ENCODE measurements at regions not wholly inside any gene's neighbourhood (a gene's known extent, or its start where the extent isn't known, plus 50 kb on each side); places are given as distances from the start of the nearest gene placed in this dataset.
"Not testable (repeated sequence)": the region's sequence is repeated elsewhere in the genome, so short reads cannot be mapped to it uniquely, and the experiment has no call there.

DNA sequence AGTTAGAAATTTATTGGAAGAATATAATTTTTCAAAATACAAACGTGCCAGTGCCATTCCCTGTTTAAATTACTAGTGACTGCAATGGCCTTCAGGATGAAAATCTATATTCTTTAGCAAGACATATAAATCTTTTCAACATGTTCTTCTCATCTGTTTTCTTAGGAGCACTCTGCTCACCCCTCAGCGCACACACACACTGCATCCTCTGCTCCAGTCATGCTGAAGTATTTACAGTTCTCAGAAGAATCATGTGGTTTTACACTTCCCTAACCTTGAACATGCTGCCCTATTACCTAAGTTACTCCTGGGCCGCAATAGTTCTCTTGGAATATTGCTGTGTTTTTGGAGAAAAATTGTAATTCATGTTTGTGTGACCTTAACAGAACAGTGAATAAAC, 820.6 kb downstream of the CDH8 start:
- DNase-seq (ENCODE audit: insufficient read length, low spot score), result no peak
- no peak for FAIRE-seq

DNA sequence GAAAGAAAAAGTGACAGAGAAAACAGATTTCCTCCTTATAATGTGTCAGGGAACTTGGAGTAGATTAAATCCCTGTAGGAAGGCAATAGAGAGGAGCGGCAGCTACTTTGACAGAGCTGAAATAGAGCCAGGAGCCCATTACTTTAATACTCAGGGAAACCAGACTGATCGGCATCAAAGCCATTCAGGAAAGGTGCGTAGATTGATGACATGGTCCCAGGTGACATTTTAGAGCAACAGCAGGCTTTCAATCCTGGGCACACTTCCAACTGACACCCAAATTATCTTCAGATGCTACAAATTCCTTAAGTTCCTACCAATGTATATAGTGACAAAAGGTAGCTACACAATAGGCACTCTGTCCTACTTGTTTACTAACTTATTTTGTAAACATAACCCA, 821.5 kb downstream of the CDH8 start:
- DNase-seq (ENCODE audit: insufficient read length, low spot score) (no peak), FAIRE-seq (no peak)

DNA sequence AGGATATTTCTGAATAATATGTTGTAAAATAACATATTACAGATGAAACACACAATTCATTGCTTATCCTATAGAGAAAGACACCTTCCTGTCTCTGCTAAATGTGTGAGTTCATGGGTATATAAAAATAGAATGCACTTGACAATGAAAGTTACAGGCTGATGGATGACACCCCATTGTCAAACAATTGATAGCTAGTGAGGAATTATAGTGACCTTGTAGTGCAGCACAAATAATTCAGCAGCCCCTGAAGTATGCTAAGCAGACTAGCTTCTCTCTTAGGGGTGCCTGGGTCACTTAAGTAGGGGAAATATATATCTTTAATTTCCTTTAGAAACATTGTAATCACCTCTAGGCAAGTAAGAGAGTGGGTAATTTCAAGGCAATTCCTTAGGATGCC, 826.2 kb downstream of the CDH8 start:
- FAIRE-seq, result no peak
- no peak for DNase-seq (ENCODE audit: insufficient read length, low spot score)

DNA sequence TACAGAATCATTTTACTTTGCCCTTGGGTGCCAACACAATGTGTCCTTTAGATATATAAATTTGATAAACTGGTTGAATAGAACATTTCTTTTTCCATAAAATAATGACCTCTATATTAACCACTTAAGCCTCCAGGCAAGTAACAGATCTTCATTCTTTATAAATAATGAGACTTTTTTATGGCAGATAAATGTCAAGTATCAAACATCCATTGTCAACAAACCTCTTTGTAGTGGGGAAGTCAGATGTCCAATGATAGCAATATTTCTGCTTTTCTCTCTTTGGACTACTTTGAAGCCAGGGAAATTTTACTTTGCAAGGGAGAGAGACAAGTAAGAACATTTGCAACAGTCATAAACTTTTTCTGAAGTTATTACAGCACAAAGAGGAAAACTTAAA, 841.2 kb downstream of the CDH8 start:
- DNase-seq (ENCODE audit: insufficient read length, low spot score) (no peak), FAIRE-seq (no peak)

DNA sequence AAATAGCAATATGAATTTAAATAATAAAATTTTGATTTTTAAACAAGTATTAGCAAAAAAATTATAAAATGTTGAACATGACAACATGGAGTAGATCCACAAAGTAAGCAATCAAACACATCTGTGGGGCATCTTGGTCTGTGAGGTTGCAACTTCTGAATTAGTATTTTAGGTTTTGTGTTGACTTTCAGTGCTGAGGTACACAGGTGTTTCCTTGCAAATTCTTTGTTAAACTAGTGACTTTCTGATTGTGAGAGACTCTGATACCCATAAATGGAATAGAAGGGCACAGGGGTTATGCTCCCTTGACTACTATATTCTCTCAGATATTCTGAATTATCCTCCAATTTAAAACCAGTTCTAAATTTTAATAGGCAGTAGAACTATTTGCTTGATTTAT, 841.7 kb downstream of the CDH8 start:
- FAIRE-seq, result no peak
- DNase-seq (ENCODE audit: insufficient read length, low spot score), result no peak

DNA sequence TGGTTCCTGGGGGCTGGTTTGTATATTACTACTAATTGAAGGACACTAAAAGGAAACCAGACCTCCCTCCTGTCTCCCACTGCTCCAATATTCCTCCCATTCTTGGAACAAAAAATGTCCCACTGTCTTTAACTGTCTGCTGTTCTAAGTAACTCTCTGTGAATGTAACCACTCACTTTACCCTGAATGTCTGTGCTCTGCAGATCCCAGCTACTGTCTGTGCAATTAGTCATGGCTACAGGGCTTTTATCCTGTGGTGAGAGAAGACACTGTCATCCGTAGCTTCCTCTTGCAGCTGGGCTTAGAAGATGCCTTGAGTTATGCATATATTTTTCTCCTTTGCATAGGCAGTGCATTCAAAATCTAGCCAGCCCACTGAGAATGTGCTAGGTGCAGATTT, 853.8 kb downstream of the CDH8 start:
- DNase-seq (ENCODE audit: insufficient read length, low spot score), result no peak
- FAIRE-seq, result no peak

DNA sequence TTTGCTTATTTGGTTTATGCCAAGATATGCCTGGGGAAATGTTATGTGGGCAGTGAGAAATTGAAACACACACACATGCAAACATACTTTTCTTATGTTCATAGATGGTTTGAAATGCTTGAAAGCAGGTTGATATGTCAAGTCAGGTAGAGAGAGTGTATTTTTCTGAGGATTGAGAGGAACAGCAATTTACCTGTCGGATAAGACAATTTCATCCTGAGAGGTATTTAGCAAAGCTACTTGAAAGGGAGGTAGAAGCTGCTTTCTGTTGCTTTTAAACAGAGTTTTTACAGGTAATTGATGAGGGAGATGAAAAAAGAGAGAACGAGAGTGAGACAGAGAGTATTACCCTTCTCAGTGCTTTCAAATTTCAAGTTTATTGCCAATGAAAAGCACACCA, 854.3 kb downstream of the CDH8 start:
- DNase-seq (ENCODE audit: insufficient read length, low spot score) (no peak), FAIRE-seq (no peak)

DNA sequence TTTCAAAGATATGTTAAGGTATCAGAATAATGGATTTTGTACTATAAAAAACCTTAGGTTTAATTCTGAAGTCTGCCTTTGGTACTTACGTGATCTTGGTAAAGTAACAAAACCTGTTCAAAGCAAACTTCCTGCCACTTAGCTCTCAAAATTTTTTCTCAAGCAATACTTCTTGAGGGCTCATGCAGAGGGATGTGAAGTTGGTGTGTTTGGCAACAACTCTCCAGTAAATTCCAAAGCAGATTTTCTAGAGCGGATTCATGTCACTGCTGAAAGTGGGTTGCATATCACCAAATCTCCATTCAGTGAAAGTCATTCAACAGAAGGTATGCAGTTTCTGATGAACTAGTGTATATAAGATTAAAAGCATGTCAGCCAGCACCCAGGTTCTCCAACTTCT, 856.7 kb downstream of the CDH8 start:
- no peak for DNase-seq (ENCODE audit: insufficient read length, low spot score)
- FAIRE-seq, result no peak

DNA sequence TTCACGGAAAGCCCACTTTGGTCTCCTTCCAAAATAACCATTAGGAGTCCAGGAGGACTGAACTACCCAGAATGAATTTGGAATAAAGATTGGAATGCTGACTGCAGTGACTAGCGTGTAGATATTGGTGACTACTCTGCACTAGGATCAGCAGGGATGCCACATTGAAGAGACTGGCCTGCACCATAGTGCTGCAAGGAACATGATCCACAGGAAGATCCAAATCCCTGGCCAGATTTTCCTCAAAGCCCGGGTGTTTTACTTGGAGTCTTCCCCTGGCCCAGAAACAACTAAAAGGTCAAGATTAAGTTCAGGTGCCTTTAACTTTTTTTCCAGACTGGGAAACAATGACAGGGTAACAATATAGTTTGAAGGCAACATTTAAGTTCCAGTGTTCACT, 870.4 kb downstream of the CDH8 start:
- FAIRE-seq (no peak), DNase-seq (ENCODE audit: insufficient read length, low spot score) (no peak)

DNA sequence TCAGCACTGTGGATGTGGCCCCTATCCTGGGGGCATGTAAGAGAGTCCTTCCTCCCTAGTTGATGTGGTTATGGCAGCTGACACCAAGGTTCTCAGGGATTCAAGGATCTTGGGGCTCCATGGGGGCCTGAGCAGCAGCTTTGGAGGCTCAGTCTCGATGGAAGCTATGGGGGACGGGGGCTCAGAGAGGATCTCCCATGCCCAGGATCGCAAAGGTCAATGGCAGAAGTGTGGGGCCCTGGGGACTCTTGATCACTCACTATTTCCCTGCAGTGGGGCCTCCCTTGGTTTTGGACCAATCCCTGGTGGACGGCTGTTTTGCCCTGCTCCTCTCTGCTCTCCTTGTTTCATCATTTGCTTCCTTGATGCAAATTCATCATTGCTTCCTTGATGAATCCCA, 885.9 kb downstream of the CDH8 start:
- FAIRE-seq (no peak), DNase-seq (ENCODE audit: insufficient read length, low spot score) (no peak)

DNA sequence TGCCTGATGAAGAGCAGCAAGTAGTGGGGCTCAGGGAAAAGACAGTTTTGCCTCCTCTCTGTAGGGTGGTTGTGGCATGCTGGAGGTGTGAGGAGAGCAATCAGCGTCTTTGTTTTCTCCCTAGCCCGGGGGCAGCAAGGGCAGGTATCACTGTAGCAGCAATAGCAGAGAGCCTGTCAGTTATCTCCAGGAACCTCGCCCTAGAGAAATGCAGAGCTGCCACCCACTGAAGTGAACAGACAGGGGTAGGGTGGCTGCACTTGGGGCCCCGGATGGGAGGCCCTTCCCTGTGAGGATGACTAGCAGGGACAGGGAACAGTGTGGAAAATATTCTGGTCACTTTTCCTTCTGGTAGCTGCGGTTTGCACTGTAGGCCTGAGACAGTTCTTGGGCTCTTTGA, 886.5 kb downstream of the CDH8 start:
- FAIRE-seq (no peak), DNase-seq (ENCODE audit: insufficient read length, low spot score) (no peak)

DNA sequence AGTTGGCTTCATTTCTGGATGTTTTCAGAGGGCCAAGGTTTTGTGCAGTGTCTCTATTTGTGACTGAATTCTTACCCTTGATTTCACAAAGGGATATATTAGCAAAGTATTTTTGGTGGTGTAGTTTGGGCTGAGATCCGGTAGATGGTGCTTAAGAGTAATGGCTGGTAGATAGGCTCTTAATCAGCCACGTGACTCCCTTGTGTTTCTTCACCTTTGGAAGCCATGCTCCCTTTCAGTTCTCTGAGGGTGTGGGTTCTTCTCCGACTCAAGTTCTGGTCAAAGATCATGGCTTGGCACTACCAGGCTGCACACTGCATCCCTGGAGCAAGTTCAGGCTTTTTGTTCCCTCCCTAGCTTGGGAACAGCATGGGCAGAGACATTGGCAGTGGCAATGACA, 887.3 kb downstream of the CDH8 start:
- DNase-seq (ENCODE audit: insufficient read length, low spot score) (no peak), FAIRE-seq (no peak)

DNA sequence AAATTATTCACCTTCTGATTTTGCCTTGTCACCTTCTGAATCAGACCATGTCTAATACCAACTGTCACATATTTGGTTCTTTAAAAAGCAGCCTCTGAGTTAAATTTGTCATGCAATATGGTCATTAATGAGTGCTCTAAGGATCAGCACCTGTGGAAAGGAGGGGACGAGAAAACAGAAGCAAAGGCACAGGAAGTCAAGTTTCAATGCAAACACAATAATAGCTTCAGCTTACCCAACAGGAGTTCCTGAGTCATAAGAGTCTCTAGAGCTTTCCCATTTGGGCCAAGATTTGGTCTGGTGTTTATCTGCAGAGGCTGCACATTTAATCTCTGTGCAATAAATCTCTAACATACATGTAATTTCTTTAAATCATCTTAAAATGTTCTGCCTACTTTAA, 889.8 kb downstream of the CDH8 start:
- FAIRE-seq (no peak), DNase-seq (ENCODE audit: insufficient read length, low spot score) (no peak)

DNA sequence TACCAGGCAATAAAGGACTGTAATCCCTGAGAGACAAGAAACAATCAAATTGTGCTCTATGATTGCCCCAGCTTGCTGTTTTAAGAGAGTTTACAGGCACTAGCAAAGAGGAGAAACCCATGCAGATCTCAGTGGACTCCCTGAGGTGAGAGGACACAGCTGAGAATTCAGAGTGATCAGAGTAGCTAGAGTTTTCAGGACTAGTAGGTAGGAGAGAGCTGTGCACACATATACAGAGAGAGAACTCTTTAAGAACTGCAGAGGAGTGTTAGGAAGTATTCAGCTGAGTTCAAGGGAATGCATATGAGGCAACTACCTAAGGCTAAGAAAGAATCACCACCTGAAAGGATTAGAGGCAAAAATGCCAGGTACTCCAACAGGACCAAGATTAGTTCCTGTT, 904.8 kb downstream of the CDH8 start:
- FAIRE-seq (no peak), DNase-seq (ENCODE audit: insufficient read length, low spot score) (no peak)

DNA sequence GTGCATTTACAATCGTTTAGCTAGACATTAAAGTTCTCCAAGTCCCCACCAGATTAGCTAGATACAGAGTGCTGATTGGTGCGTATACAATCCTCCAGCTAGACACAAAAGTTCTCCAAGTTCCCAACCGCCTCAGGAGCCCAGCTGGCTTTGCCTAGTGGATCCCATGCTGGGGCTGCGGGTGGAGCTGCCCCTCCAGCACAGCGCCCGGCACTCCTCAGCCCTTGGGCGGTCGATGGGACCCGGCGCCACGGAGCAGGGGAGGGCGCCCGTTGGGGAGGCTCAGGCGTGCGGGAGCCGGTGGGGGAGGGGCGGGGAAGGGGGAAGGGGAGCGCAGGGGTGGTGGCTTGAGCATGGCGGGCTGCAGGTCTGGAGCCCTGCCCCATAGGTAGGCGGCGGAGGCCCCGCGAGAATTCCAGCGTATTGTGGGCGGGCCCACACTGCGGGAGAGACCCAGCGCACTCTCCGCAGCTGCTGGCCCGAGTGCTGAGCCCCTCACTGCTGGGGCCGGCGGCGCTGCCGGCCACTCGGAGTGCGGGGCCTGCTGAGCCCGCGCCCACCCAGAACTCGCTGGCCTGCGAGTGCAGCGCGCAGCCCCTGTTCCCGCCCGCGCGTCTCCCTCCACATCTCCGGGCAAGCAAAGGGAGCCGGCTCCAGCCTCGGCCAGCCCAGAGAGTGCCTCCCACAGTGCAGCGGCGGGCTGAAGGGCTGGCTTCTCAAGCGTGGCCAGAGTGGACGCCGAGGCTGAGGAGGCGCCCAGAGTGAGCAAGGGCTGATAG, 907.5 kb downstream of the CDH8 start:
- no peak for FAIRE-seq
- DNase-seq (ENCODE audit: insufficient read length, low spot score), result no peak

DNA sequence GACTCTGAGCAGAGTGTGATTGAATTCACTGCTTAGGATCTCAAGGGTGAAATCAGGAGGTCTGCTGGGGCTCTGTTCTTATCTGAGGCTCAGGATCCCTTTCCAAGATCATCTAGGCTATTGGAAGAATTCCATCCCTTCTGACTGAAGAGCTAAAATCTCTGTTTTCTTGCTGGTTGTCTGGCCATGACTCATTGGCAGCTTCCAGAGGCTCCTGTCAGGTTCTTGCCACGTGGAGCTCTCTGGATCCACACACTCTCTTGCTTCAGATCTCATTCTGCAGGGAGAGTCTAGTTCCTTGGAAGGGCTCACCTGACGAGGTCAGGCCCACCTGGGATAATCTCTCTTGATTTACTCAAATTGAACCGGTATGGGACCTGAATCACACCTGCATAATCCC, 930.7 kb downstream of the CDH8 start:
- DNase-seq (ENCODE audit: insufficient read length, low spot score) (no peak), FAIRE-seq (no peak)

DNA sequence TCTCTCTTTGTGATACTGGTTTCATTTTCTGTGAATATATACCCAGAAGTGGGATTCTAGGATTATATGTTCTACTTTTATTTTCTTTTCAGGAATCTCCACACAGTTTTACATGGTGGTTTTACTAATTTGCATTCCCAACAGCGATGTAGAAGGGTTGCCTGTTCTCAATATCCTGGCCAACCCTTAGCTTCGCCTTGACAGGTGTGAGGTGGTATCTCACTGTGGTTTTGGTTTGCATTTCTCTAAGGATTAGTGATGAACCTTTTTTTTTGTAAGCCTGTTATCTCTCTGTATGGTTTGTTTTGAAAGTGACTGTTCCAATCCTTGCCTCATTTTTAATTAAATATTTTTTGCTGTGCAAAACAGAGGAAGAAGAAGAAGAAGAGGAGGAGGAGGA, 937.7 kb downstream of the CDH8 start:
- DNase-seq (ENCODE audit: insufficient read length, low spot score), result no peak
- no peak for FAIRE-seq

DNA sequence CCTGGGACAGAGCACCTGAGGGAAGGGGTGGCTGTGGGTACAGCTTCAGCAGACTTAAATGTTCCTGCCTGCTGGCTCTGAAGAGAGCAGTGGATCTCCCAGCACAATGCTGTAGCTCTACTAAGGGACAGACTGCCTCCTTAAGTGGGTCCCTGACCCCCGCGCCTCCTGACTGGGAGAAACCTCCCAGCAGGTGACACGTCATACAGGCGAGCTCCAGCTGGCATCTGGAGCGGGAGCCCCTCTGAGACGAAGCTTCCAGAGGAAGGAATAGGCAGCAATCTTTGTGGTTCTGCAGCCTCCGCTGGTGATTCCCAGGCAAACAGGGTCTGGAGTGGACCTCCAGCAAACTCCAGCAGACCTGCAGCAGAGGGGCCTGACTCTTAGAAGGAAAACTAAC, 944.9 kb downstream of the CDH8 start:
- FAIRE-seq, result not testable (repeated sequence)

DNA sequence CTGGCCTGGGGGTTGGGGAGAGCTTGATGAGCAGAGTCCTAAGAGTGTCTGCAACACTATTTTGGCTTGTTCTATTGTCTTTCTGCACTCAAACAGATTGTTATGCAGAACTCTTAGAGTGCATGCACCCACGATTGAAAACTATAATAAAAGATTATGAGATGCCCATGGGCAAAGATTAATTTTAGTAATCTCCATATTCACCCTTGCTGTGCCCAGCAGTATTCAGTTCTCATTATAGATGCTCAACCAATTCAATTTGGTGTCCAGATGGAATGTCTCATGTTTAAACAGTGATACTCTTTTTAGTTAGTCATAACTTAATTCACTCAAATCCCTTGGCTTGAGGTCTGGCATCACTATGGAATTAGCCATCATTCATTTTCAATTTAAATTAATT, 952.5 kb downstream of the CDH8 start:
- FAIRE-seq (no peak), DNase-seq (ENCODE audit: insufficient read length, low spot score) (no peak)

More for the DNA sequence above, 944.9 kb downstream of the CDH8 start:
- DNase-seq (ENCODE audit: insufficient read length, low spot score), result not testable (repeated sequence)

DNA sequence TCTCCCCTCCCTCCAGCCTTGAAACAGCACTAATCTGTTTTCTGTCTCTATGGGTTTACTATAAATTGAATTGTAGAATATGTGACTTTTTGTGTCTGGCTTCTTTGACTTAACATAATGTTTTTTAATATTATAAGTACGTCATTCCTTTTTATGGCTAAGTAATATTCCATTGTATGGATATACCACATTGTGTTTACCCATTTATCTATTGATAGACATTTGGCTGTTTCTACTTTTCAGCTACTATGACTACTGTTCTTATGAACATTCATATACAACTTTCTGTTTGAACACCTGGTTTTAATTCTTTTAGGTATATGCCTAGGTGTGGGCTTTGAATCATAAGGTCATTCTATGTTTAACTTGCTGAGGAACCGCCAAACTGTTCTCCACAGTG, 961.9 kb downstream of the CDH8 start:
- FAIRE-seq (no peak), DNase-seq (ENCODE audit: insufficient read length, low spot score) (no peak)

DNA sequence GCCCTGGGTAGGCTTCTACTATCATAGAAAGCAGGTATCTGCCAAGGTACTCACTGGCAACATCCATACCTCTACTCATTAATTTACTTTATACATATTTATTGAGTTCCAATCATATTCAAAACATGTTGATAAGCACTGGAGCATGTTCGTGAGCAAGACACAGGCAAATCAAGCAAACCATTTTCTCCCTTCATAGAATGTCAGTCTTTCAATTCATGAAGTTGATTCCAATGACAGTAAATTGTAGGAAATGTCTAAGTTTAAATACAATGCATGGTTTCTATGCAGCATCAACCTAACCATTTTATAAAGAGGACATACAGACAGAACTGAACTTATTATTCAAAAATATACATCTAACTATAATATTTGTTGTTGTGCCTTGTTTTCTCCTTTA, 978.6 kb downstream of the CDH8 start:
- no peak for DNase-seq (ENCODE audit: insufficient read length, low spot score)
- FAIRE-seq, result no peak

DNA sequence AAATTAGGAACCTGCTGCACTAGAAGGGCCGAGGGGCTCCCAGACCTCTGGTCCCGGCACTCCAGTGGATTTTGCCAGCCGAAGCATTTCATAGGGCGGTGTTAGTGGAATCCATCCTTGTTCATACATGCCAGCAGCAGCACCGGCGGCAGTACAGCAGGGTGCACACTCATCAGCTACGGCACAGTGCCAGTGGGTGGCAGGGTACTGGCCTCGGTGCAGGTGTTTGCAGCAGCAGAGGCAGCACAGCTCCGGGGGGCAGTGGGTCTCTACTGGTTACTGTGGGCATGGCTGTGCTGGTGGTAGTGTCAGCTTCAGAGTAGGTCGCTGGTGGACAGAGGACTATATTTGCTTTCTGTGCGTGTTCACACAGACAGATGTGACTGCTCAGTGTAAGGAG, 985.7 kb downstream of the CDH8 start:
- no peak for DNase-seq (ENCODE audit: insufficient read length, low spot score)
- no peak for FAIRE-seq

DNA sequence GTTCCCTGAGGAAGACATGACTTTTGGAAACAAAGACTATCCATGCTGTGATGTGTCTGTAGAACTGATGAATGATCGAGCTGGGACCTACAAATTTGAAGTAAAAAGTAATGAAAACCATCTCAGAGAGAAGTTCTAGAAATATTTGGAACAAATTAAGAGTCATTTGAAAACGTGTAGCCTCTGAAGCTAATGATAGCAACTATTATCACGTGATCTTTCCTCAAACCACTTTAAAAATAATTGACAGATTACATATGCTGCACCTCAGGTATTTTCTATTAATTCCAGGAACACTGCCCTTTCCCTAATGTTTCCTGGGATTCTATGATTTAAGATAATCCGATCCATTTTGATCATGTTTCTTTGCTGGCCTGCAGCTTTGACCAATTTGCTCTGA, 990.3 kb downstream of the CDH8 start:
- DNase-seq (ENCODE audit: insufficient read length, low spot score), result no peak
- FAIRE-seq, result no peak
